Liver (tissue), 3 donors: ENCODE measurements at regions not wholly inside any gene's neighbourhood (a gene's known extent, or its start where the extent isn't known, plus 50 kb on each side); places are given as distances from the start of the nearest gene placed in this dataset.

Source experiments
- ATF3 ChIP-seq: IDR thresholded peaks from 2 replicates; pipeline ENCODE4 v1.6.1; 2016; ENCODE audit warnings: antibody characterized with exemption
- MAX ChIP-seq: IDR thresholded peaks from 2 replicates; pipeline ENCODE4 v1.6.1; 2016; ENCODE audit warnings: antibody characterized with exemption
- REST ChIP-seq: IDR thresholded peaks from 2 replicates; pipeline ENCODE4 v1.6.1; 2016; ENCODE audit warnings: antibody characterized with exemption, mild to moderate bottlenecking
- TF ChIP-seq, protein P1 (sequence below): fragments of 150-350 bp; IDR thresholded peaks from 2 replicates; pipeline ENCODE4 v1.5.1; 2017; ENCODE audit warnings: improper control_type of control experiment, low read depth, low read length; ENCODE audit not compliant: missing input control
- donor health status: healthy.
- donor health status: healthy.

GRCh38 chr13:40070357-40070756 lies 414.9 kb downstream of the COG6 start:
- TF ChIP-seq, protein P1, sequence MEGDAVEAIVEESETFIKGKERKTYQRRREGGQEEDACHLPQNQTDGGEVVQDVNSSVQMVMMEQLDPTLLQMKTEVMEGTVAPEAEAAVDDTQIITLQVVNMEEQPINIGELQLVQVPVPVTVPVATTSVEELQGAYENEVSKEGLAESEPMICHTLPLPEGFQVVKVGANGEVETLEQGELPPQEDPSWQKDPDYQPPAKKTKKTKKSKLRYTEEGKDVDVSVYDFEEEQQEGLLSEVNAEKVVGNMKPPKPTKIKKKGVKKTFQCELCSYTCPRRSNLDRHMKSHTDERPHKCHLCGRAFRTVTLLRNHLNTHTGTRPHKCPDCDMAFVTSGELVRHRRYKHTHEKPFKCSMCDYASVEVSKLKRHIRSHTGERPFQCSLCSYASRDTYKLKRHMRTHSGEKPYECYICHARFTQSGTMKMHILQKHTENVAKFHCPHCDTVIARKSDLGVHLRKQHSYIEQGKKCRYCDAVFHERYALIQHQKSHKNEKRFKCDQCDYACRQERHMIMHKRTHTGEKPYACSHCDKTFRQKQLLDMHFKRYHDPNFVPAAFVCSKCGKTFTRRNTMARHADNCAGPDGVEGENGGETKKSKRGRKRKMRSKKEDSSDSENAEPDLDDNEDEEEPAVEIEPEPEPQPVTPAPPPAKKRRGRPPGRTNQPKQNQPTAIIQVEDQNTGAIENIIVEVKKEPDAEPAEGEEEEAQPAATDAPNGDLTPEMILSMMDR: no peak
- TF ChIP-seq REST (no peak), ATF3 (no peak), MAX (no peak)
